ENCODE measurements at regions not wholly inside any gene's neighbourhood (a gene's known extent, or its start where the extent isn't known, plus 50 kb on each side); places are given as distances from the start of the nearest gene placed in this dataset.

DNA sequence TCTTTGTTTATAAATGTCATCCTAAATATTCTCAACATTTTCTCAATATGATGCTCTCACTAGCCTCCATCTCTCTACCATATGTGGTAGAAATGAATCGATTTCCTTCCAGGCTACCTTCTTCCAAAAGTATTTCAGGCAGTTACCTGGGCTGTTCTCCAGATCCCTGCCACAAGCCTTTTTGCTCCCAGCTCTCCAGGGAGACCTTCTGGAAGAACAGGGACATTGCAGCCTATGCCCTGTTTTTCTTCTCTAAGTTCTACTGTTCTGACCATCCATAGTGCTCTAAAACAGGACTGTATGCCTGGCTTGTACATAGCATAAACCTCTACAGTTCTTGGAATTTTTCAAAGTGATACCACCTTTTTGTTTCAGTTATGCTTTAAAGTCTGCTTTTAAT is 552.8 kb downstream of the ANKRD7 start:
- no peaks in the 10 kb centered on the region for H3K9me3 Mint-ChIP-seq (ENCODE audit: low read depth)
- no peak overlapping the region for H3K27ac Mint-ChIP-seq
- no peaks in the 10 kb centered on the region for H3K27me3 Mint-ChIP-seq
- no peaks in the 10 kb centered on the region for H3K36me3 Mint-ChIP-seq (ENCODE audit: insufficient read depth)
- TF ChIP-seq, protein P1, sequence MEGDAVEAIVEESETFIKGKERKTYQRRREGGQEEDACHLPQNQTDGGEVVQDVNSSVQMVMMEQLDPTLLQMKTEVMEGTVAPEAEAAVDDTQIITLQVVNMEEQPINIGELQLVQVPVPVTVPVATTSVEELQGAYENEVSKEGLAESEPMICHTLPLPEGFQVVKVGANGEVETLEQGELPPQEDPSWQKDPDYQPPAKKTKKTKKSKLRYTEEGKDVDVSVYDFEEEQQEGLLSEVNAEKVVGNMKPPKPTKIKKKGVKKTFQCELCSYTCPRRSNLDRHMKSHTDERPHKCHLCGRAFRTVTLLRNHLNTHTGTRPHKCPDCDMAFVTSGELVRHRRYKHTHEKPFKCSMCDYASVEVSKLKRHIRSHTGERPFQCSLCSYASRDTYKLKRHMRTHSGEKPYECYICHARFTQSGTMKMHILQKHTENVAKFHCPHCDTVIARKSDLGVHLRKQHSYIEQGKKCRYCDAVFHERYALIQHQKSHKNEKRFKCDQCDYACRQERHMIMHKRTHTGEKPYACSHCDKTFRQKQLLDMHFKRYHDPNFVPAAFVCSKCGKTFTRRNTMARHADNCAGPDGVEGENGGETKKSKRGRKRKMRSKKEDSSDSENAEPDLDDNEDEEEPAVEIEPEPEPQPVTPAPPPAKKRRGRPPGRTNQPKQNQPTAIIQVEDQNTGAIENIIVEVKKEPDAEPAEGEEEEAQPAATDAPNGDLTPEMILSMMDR (IDR thresholded peaks at IDR 0.05; ENCODE audit: unreplicated experiment) = no peak
- no peak overlapping the region for H3K4me3 Mint-ChIP-seq (ENCODE audit: low read depth)
- DNase-seq (ENCODE audit: low spot score, unreplicated experiment) = no peak
- peaks cover 2% of the 10 kb centered on the region for H3K4me1 Mint-ChIP-seq (ENCODE audit: low read depth)

DNA sequence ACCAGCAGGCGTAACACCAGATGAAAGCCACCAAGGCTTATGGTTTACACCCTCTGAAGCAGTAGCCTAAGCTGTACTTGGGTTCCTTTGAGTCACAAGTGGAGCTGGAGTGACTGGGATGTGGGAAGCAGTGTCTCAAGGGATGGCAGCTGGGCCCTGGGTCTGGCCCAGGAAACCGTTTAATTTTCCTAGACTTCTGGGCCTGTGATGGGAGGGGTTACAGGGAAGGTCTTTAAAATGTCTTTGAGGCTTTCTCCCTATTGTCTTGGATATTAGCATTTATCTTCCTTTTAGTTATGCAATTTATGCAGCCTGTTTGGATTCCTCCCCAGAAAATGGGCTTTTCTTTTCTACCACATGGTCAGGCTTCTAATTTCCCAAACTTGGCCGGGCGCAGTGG is 568.2 kb downstream of the ANKRD7 start:
- DNase-seq (ENCODE audit: low spot score, unreplicated experiment) = no peak
- TF ChIP-seq, protein P1 (IDR thresholded peaks at IDR 0.05; ENCODE audit: unreplicated experiment) = no peak
- Mint-ChIP-seq H3K4me3 (ENCODE audit: low read depth) (no peak overlapping the region), H3K9me3 (ENCODE audit: low read depth) (no peaks in the 10 kb centered on the region), H3K4me1 (ENCODE audit: low read depth) (peaks cover 3% of the 10 kb centered on the region), H3K27ac (no peak overlapping the region), H3K27me3 (no peaks in the 10 kb centered on the region), H3K36me3 (ENCODE audit: insufficient read depth) (no peaks in the 10 kb centered on the region)

DNA sequence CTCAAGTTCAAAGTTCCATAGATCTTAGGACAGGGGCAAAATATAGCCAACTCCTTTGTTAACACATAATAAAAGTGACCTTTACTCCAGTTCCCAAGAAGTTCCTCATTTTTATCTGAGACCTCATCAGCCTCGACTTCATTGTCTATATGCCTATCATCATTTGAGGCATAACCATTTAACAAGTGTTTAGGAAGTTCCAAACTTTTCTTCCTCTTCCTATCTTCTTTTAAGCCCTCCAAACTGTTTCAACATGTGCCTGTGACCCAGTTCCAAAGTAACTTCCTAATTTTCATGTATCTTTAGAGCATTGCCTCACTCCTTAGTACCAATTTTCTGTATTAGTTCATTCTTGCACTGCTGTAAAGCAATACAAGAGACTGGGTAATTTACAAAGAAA is 569.1 kb downstream of the ANKRD7 start:
- H3K27ac Mint-ChIP-seq = no peak overlapping the region
- DNase-seq (ENCODE audit: low spot score, unreplicated experiment) = no peak
- peaks cover 5% of the 10 kb centered on the region for H3K4me1 Mint-ChIP-seq (ENCODE audit: low read depth)
- no peaks in the 10 kb centered on the region for H3K9me3 Mint-ChIP-seq (ENCODE audit: low read depth)
- H3K27me3 Mint-ChIP-seq = no peaks in the 10 kb centered on the region
- TF ChIP-seq, protein P1 (IDR thresholded peaks at IDR 0.05; ENCODE audit: unreplicated experiment) = no peak
- no peaks in the 10 kb centered on the region for H3K36me3 Mint-ChIP-seq (ENCODE audit: insufficient read depth)
- no peak overlapping the region for H3K4me3 Mint-ChIP-seq (ENCODE audit: low read depth)

DNA sequence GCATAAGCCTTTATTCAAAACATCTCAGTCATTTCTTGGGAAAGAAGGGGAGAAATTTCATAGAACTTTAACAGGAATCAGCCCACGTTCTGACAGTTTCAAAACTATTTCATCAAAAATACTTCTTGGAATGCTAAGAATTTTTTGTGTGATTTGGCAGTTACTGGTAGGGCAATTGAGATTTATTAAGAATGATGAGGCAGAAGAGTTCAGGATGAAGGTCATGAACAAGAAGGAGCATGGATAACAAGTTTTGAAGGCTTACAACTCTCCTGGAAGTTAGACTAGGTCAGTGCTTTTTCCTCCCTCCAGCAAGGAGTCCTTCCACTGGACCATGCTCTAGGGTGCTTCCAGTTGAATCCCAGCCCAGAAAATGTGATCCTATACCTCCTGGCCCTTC is 569.9 kb downstream of the ANKRD7 start:
- Mint-ChIP-seq H3K36me3 (ENCODE audit: insufficient read depth) (no peaks in the 10 kb centered on the region), H3K9me3 (ENCODE audit: low read depth) (no peaks in the 10 kb centered on the region), H3K27ac (no peak overlapping the region), H3K4me1 (ENCODE audit: low read depth) (peaks cover 5% of the 10 kb centered on the region), H3K4me3 (ENCODE audit: low read depth) (no peak overlapping the region), H3K27me3 (no peaks in the 10 kb centered on the region)
- TF ChIP-seq, protein P1 (IDR thresholded peaks at IDR 0.05; ENCODE audit: unreplicated experiment) = no peak
- no peak for DNase-seq (ENCODE audit: low spot score, unreplicated experiment)

DNA sequence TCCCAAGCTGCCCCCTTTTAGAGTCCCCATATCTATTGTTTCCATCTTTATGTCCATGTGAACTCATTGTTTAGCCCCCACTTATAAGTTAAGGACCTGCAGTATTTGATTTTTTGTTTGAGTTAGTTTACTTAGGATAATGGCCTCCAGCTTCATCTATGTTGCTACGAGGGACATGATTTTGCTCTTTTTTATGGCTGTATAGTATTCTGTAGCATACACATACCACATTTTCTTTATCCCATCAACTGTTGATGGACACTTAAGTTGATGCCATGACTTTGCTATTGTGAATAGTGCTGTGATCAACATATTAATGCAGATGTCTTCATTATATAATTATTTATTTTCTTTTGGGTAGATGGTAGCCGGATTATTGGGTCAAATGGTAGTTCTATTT is 576.9 kb downstream of the ANKRD7 start:
- TF ChIP-seq, protein P1 (IDR thresholded peaks at IDR 0.05; ENCODE audit: unreplicated experiment) = no peak
- H3K4me3 Mint-ChIP-seq (ENCODE audit: low read depth) = no peak overlapping the region
- H3K27ac Mint-ChIP-seq = no peak overlapping the region
- peaks cover 7% of the 10 kb centered on the region for H3K4me1 Mint-ChIP-seq (ENCODE audit: low read depth)
- no peak for DNase-seq (ENCODE audit: low spot score, unreplicated experiment)
- H3K36me3 Mint-ChIP-seq (ENCODE audit: insufficient read depth) = peaks cover 1% of the 10 kb centered on the region
- no peaks in the 10 kb centered on the region for H3K27me3 Mint-ChIP-seq
- peaks cover 18% of the 10 kb centered on the region for H3K9me3 Mint-ChIP-seq (ENCODE audit: low read depth)
